ENCODE measurements at regions not wholly inside any gene's neighbourhood (a gene's known extent, or its start where the extent isn't known, plus 50 kb on each side); places are given as distances from the start of the nearest gene placed in this dataset.

GRCh38 chr4:11663114-11663513 is 234.4 kb upstream of the HS3ST1 start:
- no peak for TF ChIP-seq CTCF (IDR thresholded peaks at IDR 0.05 in 8 of 11, conservative IDR thresholded peaks at IDR 0.05 in 3 of 11)
- TF ChIP-seq POLR2A (IDR thresholded peaks at IDR 0.05), result no peak
- TF ChIP-seq POLR2AphosphoS5 (IDR thresholded peaks at IDR 0.05), result no peak
